Nephron (organoid): ENCODE measurements at regions not wholly inside any gene's neighbourhood (a gene's known extent, or its start where the extent isn't known, plus 50 kb on each side); places are given as distances from the start of the nearest gene placed in this dataset.

Source experiments
- H3K27ac Mint-ChIP-seq, 3 experiments: 2 replicates each; pipeline ENCODE4 v1.8.0; 2020; ENCODE audit warnings: mixed read lengths in 3 of 3, mild to moderate bottlenecking in 2 of 3, moderate library complexity in 1 of 3
- H3K27me3 Mint-ChIP-seq: 2 replicates; pipeline ENCODE4 v1.8.0; 2021; ENCODE audit warnings: low read depth, mild to moderate bottlenecking, moderate library complexity, mixed read lengths
- H3K36me3 Mint-ChIP-seq: 2 replicates; pipeline ENCODE4 v1.8.0; 2020; ENCODE audit warnings: low read depth, mixed read lengths
- H3K4me1 Mint-ChIP-seq: 2 replicates; pipeline ENCODE4 v1.8.0; 2020; ENCODE audit warnings: mixed read lengths
- H3K4me3 Mint-ChIP-seq, 3 experiments: 2 replicates each; pipeline ENCODE4 v1.8.0; 2020; ENCODE audit warnings: mild to moderate bottlenecking in 3 of 3, mixed read lengths in 3 of 3, moderate library complexity in 2 of 3
- H3K9me3 Mint-ChIP-seq: 2 replicates; pipeline ENCODE4 v1.8.0; 2020; ENCODE audit warnings: mixed read lengths
- TF ChIP-seq, protein P1 (sequence below), 3 experiments: fragments of 200-600 bp; sonication (generic); IDR thresholded peaks; one replicate each; pipeline ENCODE4 v1.5.0; 2021; ENCODE audit warnings: antibody characterized with exemption in 3 of 3; ENCODE audit not compliant: unreplicated experiment in 3 of 3

GRCh38 chr18:39325973-39326372 is 1760.4 kb upstream of the CELF4 start:
- no peak overlapping the region for H3K4me3 Mint-ChIP-seq
- no peaks in the 10 kb centered on the region for H3K4me1 Mint-ChIP-seq
- H3K27me3 Mint-ChIP-seq = no peaks in the 10 kb centered on the region
- TF ChIP-seq, protein P1, sequence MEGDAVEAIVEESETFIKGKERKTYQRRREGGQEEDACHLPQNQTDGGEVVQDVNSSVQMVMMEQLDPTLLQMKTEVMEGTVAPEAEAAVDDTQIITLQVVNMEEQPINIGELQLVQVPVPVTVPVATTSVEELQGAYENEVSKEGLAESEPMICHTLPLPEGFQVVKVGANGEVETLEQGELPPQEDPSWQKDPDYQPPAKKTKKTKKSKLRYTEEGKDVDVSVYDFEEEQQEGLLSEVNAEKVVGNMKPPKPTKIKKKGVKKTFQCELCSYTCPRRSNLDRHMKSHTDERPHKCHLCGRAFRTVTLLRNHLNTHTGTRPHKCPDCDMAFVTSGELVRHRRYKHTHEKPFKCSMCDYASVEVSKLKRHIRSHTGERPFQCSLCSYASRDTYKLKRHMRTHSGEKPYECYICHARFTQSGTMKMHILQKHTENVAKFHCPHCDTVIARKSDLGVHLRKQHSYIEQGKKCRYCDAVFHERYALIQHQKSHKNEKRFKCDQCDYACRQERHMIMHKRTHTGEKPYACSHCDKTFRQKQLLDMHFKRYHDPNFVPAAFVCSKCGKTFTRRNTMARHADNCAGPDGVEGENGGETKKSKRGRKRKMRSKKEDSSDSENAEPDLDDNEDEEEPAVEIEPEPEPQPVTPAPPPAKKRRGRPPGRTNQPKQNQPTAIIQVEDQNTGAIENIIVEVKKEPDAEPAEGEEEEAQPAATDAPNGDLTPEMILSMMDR (IDR thresholded peaks at IDR 0.05; ENCODE audit: unreplicated experiment in 3 of 3) = no peak
- H3K27ac Mint-ChIP-seq = no peak overlapping the region
- H3K36me3 Mint-ChIP-seq = no peaks in the 10 kb centered on the region
- H3K9me3 Mint-ChIP-seq = no peaks in the 10 kb centered on the region

DNA sequence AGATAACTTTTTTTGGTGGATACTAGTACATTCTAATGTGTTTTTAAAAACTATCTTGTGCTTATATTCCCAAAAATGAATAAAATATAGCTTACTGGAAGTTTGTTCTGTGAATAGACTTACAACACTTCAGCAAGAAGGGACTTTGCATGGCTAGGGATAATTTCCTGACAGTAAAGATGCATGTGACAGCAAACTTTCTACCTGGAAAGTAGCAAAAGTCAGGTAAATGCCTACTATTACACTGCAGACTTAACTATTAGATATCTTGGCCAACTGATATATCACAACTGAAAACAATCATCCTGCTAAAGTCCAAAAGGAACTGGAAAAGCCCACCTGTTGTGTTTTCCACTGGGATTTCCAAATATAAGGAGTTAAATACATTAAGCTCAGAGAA is 1753.5 kb upstream of the CELF4 start:
- no peaks in the 10 kb centered on the region for H3K27me3 Mint-ChIP-seq
- H3K27ac Mint-ChIP-seq = no peak overlapping the region
- H3K9me3 Mint-ChIP-seq = no peaks in the 10 kb centered on the region
- no peaks in the 10 kb centered on the region for H3K36me3 Mint-ChIP-seq
- TF ChIP-seq, protein P1 (IDR thresholded peaks at IDR 0.05; ENCODE audit: unreplicated experiment in 3 of 3) = no peak
- no peak overlapping the region for H3K4me3 Mint-ChIP-seq
- H3K4me1 Mint-ChIP-seq = peaks cover 3% of the 10 kb centered on the region

DNA sequence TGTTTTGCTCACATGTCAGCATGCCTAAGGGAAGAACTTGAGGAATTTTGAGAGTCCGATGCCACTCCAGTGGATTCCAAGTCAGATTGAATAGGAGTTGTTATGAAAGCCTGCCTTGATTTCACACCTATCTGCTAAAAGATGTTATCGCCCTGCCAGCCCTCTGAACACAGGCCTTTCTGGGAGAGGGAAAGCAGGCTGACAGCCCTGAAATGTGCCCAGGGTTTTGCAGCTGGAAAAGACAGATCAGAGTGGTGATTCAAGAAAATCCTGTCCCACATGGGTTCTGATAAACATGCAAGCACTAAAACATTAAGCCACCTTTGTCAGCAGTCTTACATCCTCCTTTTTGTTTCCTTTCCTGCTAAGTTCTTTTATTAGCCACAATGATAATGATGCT is 1752.9 kb upstream of the CELF4 start:
- TF ChIP-seq, protein P1 (IDR thresholded peaks at IDR 0.05; ENCODE audit: unreplicated experiment in 3 of 3) = no peak
- H3K36me3 Mint-ChIP-seq = no peaks in the 10 kb centered on the region

GRCh38 chr18:39318008-39318407 is 1752.4 kb upstream of the CELF4 start:
- TF ChIP-seq, protein P1 (IDR thresholded peaks at IDR 0.05; ENCODE audit: unreplicated experiment in 3 of 3) = no peak
- H3K27me3 Mint-ChIP-seq = no peaks in the 10 kb centered on the region
- H3K27ac Mint-ChIP-seq = no peak overlapping the region
- peaks cover 3% of the 10 kb centered on the region for H3K4me1 Mint-ChIP-seq
- H3K4me3 Mint-ChIP-seq = no peak overlapping the region
- H3K36me3 Mint-ChIP-seq = no peaks in the 10 kb centered on the region
- H3K9me3 Mint-ChIP-seq = no peaks in the 10 kb centered on the region

More for the DNA sequence above, 1752.9 kb upstream of the CELF4 start:
- Mint-ChIP-seq H3K27me3 (no peaks in the 10 kb centered on the region), H3K9me3 (no peaks in the 10 kb centered on the region), H3K4me3 (no peak overlapping the region), H3K4me1 (peaks cover 3% of the 10 kb centered on the region), H3K27ac (no peak overlapping the region)

GRCh38 chr18:39314595-39314994 is 1749.0 kb upstream of the CELF4 start:
- Mint-ChIP-seq H3K27ac (no peak overlapping the region), H3K4me1 (peaks cover 3% of the 10 kb centered on the region), H3K36me3 (no peaks in the 10 kb centered on the region), H3K9me3 (peaks cover 4% of the 10 kb centered on the region), H3K4me3 (no peak overlapping the region), H3K27me3 (no peaks in the 10 kb centered on the region)
- TF ChIP-seq, protein P1 (IDR thresholded peaks at IDR 0.05; ENCODE audit: unreplicated experiment in 3 of 3) = no peak

DNA sequence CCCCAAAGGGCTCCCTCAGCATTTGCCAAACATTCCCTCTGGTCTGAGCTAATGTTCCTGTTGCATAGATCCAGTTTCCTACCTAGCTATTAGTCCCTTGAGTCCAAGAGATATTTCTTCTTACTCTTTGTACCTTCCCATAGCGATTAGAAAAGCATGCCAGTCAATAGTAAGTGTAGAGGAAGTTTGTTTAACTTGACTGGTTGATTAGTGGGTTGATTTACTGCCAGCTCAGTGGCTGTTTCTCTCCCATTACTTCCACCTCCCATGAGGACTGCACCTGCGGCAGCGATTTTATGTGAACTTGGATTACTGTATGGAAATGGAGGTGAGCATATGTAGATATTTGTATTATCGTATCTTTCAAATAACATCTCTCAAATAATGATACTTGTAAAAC is 1748.4 kb upstream of the CELF4 start:
- Mint-ChIP-seq H3K27ac (no peak overlapping the region), H3K36me3 (no peaks in the 10 kb centered on the region), H3K4me3 (no peak overlapping the region), H3K9me3 (peaks cover 4% of the 10 kb centered on the region), H3K4me1 (peaks cover 3% of the 10 kb centered on the region), H3K27me3 (no peaks in the 10 kb centered on the region)
- TF ChIP-seq, protein P1 (IDR thresholded peaks at IDR 0.05; ENCODE audit: unreplicated experiment in 3 of 3) = no peak
